ENCODE measurements at regions not wholly inside any gene's neighbourhood (a gene's known extent, or its start where the extent isn't known, plus 50 kb on each side); places are given as distances from the start of the nearest gene placed in this dataset.

GRCh38 chr18:26700728-26701127 is 152.4 kb upstream of the KCTD1 start:
- ATAC-seq, result no peak
- Histone ChIP-seq H3K4me3 (no peak overlapping the region), H3K27ac (no peak overlapping the region), H3K27me3 (no peaks in the 10 kb centered on the region), H3K9me3 (no peaks in the 10 kb centered on the region), H3K36me3 (no peaks in the 10 kb centered on the region), H3K4me1 (no peaks in the 10 kb centered on the region)
- intact Hi-C loops (cut with DNase I), result no loop called here
- TF ChIP-seq CTCF (IDR thresholded peaks at IDR 0.05), result no peak
- DNase-seq, result no peak

- H3K27ac ChIP-seq, result no peak overlapping the region
- ATAC-seq (no peak), DNase-seq (no peak)
- no peaks in the 10 kb centered on the region for H3K9me3 ChIP-seq
- intact Hi-C loops (cut with DNase I), result no loop called here
- no peaks in the 10 kb centered on the region for H3K36me3 ChIP-seq
- H3K4me3 ChIP-seq, result no peak overlapping the region
- H3K4me1 ChIP-seq, result no peaks in the 10 kb centered on the region
- H3K27me3 ChIP-seq, result no peaks in the 10 kb centered on the region
- TF ChIP-seq CTCF (IDR thresholded peaks at IDR 0.05), result no peak
Observed at GRCh38 chr18:26700201-26700600, 151.8 kb upstream of the KCTD1 start.

- H3K4me1 ChIP-seq, result no peaks in the 10 kb centered on the region
- no peak for TF ChIP-seq CTCF (IDR thresholded peaks at IDR 0.05)
- H3K27ac ChIP-seq, result no peak overlapping the region
- DNase-seq (no peak), ATAC-seq (no peak)
- intact Hi-C loops (cut with DNase I), result no loop called here
- no peak overlapping the region for H3K4me3 ChIP-seq
- H3K27me3 ChIP-seq, result no peaks in the 10 kb centered on the region
- H3K36me3 ChIP-seq, result no peaks in the 10 kb centered on the region
- no peaks in the 10 kb centered on the region for H3K9me3 ChIP-seq
Observed at GRCh38 chr18:26697186-26697884, 149.0 kb upstream of the KCTD1 start.

GRCh38 chr18:26696786-26697185 is 148.4 kb upstream of the KCTD1 start:
- no peak for ATAC-seq
- no peak for TF ChIP-seq CTCF (IDR thresholded peaks at IDR 0.05)

GRCh38 chr18:26696308-26696707 is 148.0 kb upstream of the KCTD1 start:
- no peaks in the 10 kb centered on the region for H3K36me3 ChIP-seq
- TF ChIP-seq CTCF (IDR thresholded peaks at IDR 0.05), result no peak
- no peaks in the 10 kb centered on the region for H3K4me1 ChIP-seq
- DNase-seq, result no peak
- intact Hi-C loops (cut with DNase I), result no loop called here
- no peaks in the 10 kb centered on the region for H3K27me3 ChIP-seq
- H3K4me3 ChIP-seq, result no peak overlapping the region
- no peaks in the 10 kb centered on the region for H3K9me3 ChIP-seq
- no peak overlapping the region for H3K27ac ChIP-seq
- no peak for ATAC-seq

More at GRCh38 chr18:26696786-26697185, 148.4 kb upstream of the KCTD1 start:
- Histone ChIP-seq H3K27me3 (no peaks in the 10 kb centered on the region), H3K4me3 (no peak overlapping the region), H3K27ac (no peak overlapping the region), H3K4me1 (no peaks in the 10 kb centered on the region), H3K36me3 (no peaks in the 10 kb centered on the region), H3K9me3 (no peaks in the 10 kb centered on the region)
- intact Hi-C loops (cut with DNase I), result no loop called here
- DNase-seq, result no peak

Data from upper lobe of right lung (tissue), 1 donor.